Brain microvascular endothelial cell (primary cell): ENCODE measurements at regions not wholly inside any gene's neighbourhood (a gene's known extent, or its start where the extent isn't known, plus 50 kb on each side); places are given as distances from the start of the nearest gene placed in this dataset.

Source experiments
- DNase-seq: peaks from one replicate; pipeline ENCODE4 v3.0.0-alpha.2; 2020
- H3K27ac ChIP-seq: fragments of 250-450 bp; sonication (Bioruptor Pico); 2 replicates; pipeline ENCODE4 v1.5.1; 2020; ENCODE audit warnings: mild to moderate bottlenecking, moderate library complexity
- H3K27me3 ChIP-seq: fragments of 250-450 bp; sonication (Bioruptor Pico); replicated peaks from 2 replicates; pipeline ENCODE4 v1.5.1; 2020; ENCODE audit warnings: mild to moderate bottlenecking
- H3K36me3 ChIP-seq: fragments of 250-450 bp; sonication (Bioruptor Pico); replicated peaks from 2 replicates; pipeline ENCODE4 v1.5.1; 2020; ENCODE audit warnings: mild to moderate bottlenecking
- H3K4me3 ChIP-seq: 2 replicates; pipeline ENCODE4 v1.5.1; 2011; ENCODE audit warnings: low read depth, mild to moderate bottlenecking, control low read depth, low read length, moderate library complexity
- CTCF ChIP-seq: IDR thresholded peaks from 2 replicates; pipeline ENCODE4 v1.5.1; 2011; ENCODE audit warnings: low read depth, mild to moderate bottlenecking, moderate library complexity, low read length, control low read depth, inconsistent platforms; ENCODE audit errors: missing control alignments
- in situ Hi-C: cut with HindIII; loops from 2 replicates; pipeline ENCODE4 v1.10.0; 2017; ENCODE audit warnings: low sequenced_read_pairs, low pct_ligation_motif_present

GRCh38 chr15:69610277-69610676 is 157.7 kb downstream of the RPLP1 start:
- Histone ChIP-seq H3K4me3 (no peak overlapping the region), H3K36me3 (no peaks in the 10 kb centered on the region), H3K27me3 (peaks cover 7% of the 10 kb centered on the region), H3K27ac (no peak overlapping the region)
- TF ChIP-seq CTCF: no peak
- DNase-seq: no peak
- in situ Hi-C loops: no loop called here

- no peak for TF ChIP-seq CTCF
- Histone ChIP-seq H3K27me3 (peaks cover 7% of the 10 kb centered on the region), H3K27ac (no peak overlapping the region), H3K36me3 (no peaks in the 10 kb centered on the region), H3K4me3 (no peak overlapping the region)
- in situ Hi-C loops: no loop called here
- DNase-seq: no peak
Observed at GRCh38 chr15:69610858-69611257, 158.2 kb downstream of the RPLP1 start.

- in situ Hi-C loops: no loop called here
- DNase-seq: no peak
- no peaks in the 10 kb centered on the region for H3K36me3 ChIP-seq
- no peak overlapping the region for H3K27ac ChIP-seq
- H3K27me3 ChIP-seq: peaks cover 7% of the 10 kb centered on the region
- no peak for TF ChIP-seq CTCF
- no peak overlapping the region for H3K4me3 ChIP-seq
Observed at GRCh38 chr15:69612112-69612511, 159.5 kb downstream of the RPLP1 start.

GRCh38 chr15:69613182-69613581 is 160.6 kb downstream of the RPLP1 start:
- H3K36me3 ChIP-seq: no peaks in the 10 kb centered on the region
- DNase-seq: no peak
- no peak overlapping the region for H3K27ac ChIP-seq
- TF ChIP-seq CTCF: no peak
- peaks cover 7% of the 10 kb centered on the region for H3K27me3 ChIP-seq
- in situ Hi-C loops: no loop called here
- H3K4me3 ChIP-seq: no peak overlapping the region

GRCh38 chr15:69613988-69614387 is 161.4 kb downstream of the RPLP1 start:
- Histone ChIP-seq H3K27me3 (peaks cover 7% of the 10 kb centered on the region), H3K27ac (no peak overlapping the region), H3K4me3 (no peak overlapping the region), H3K36me3 (no peaks in the 10 kb centered on the region)
- DNase-seq: no peak
- in situ Hi-C loops: no loop called here
- TF ChIP-seq CTCF: no peak

GRCh38 chr15:69615736-69616135 is 163.1 kb downstream of the RPLP1 start:
- Histone ChIP-seq H3K4me3 (no peak overlapping the region), H3K27me3 (peaks cover 4% of the 10 kb centered on the region), H3K36me3 (no peaks in the 10 kb centered on the region), H3K27ac (no peak overlapping the region)
- TF ChIP-seq CTCF: no peak
- DNase-seq: no peak
- in situ Hi-C loops: no loop called here
